HEK293 (cell line): ENCODE measurements at regions not wholly inside any gene's neighbourhood (a gene's known extent, or its start where the extent isn't known, plus 50 kb on each side); places are given as distances from the start of the nearest gene placed in this dataset.

Experiments
- CTCF ChIA-PET: fragments of 350-600 bp; formaldehyde crosslinking; extraction: SDS; loops from one replicate; lab custom pipeline; 2021; ENCODE audit warnings: antibody characterized with exemption; lab: Yijun Ruan, JAX
- POLR2A ChIA-PET: fragments of 300-600 bp; formaldehyde crosslinking; extraction: SDS; loops from one replicate; lab custom pipeline; 2020; ENCODE audit warnings: antibody characterized with exemption, inconsistent platforms; lab: Yijun Ruan, JAX
- H3K27ac ChIP-seq: fragments of 200-500 bp; sonication (Bioruptor generic); 2 replicates; pipeline ENCODE4 v1.5.1; 2014; ENCODE audit warnings: low read depth, low read length, control low read depth, inconsistent platforms; ENCODE audit errors: extremely low read depth
- H3K36me3 ChIP-seq, 2 experiments: fragments of 200-500 bp in 1 of 2; sonication (Bioruptor generic) in 1 of 2; 1 replicate in 1 of 2; 2 replicates in 1 of 2; pipeline ENCODE4 v1.5.1; 2014 to 2017; ENCODE audit warnings: inconsistent platforms in 2 of 2, low read length in 2 of 2; ENCODE audit not compliant: control insufficient read depth in 2 of 2, insufficient read depth in 1 of 2
- H3K4me1 ChIP-seq: fragments of 200-500 bp; sonication (Bioruptor generic); 2 replicates; pipeline ENCODE4 v1.5.1; 2014; ENCODE audit warnings: mild to moderate bottlenecking, low read length, inconsistent platforms; ENCODE audit not compliant: control insufficient read depth, insufficient read depth
- H3K4me3 ChIP-seq: 2 replicates; pipeline ENCODE4 v1.5.1; 2011; ENCODE audit warnings: low read depth, mild to moderate bottlenecking, control low read depth, low read length, moderate library complexity
- H3K9me3 ChIP-seq: fragments of 200-500 bp; sonication (Bioruptor generic); 2 replicates; pipeline ENCODE4 v1.5.1; 2014; ENCODE audit warnings: low read depth, low read length, inconsistent platforms; ENCODE audit not compliant: control insufficient read depth, insufficient read depth
- BCL6B ChIP-seq: fragments of 450-650 bp; formaldehyde crosslinking; IDR thresholded peaks from 2 replicates; pipeline ENCODE4 v1.5.1; 2017; ENCODE audit warnings: missing biosample characterization, missing genetic modification characterization
- ELK4 ChIP-seq: IDR thresholded peaks from 2 replicates; pipeline ENCODE4 v1.6.1; 2011; ENCODE audit warnings: mild to moderate bottlenecking, low read depth, low read length, borderline replicate concordance
- GLI4 ChIP-seq: fragments of 450-650 bp; formaldehyde crosslinking; IDR thresholded peaks from 2 replicates; pipeline ENCODE4 v1.5.1; 2016; ENCODE audit warnings: missing biosample characterization, missing genetic modification characterization
- MZF1 ChIP-seq: fragments of 450-650 bp; formaldehyde crosslinking; IDR thresholded peaks from 2 replicates; pipeline ENCODE4 v1.5.1; 2017; ENCODE audit warnings: missing biosample characterization, missing genetic modification characterization, borderline replicate concordance
- TSHZ1 ChIP-seq: fragments of 450-650 bp; formaldehyde crosslinking; IDR thresholded peaks from 2 replicates; pipeline ENCODE4 v1.5.1; 2016; ENCODE audit warnings: missing biosample characterization, missing genetic modification characterization, borderline replicate concordance
- YY1 ChIP-seq: fragments of 450-650 bp; formaldehyde crosslinking; IDR thresholded peaks from 2 replicates; pipeline ENCODE4 v1.5.1; 2018; ENCODE audit warnings: missing biosample characterization, missing genetic modification characterization
- ZNF112 ChIP-seq: fragments of 450-650 bp; formaldehyde crosslinking; IDR thresholded peaks from 2 replicates; pipeline ENCODE4 v1.5.0; 2017; ENCODE audit warnings: missing biosample characterization, missing genetic modification characterization
- ZNF18 ChIP-seq: fragments of 450-650 bp; formaldehyde crosslinking; IDR thresholded peaks from 2 replicates; pipeline ENCODE4 v1.5.1; 2016; ENCODE audit warnings: missing biosample characterization, missing genetic modification characterization
- ZNF202 ChIP-seq: fragments of 450-650 bp; formaldehyde crosslinking; IDR thresholded peaks from 2 replicates; pipeline ENCODE4 v1.5.1; 2016; ENCODE audit warnings: missing biosample characterization, missing genetic modification characterization, borderline replicate concordance
- ZNF274 ChIP-seq, 2 experiments: fragments of 200-500 bp in 1 of 2; fragments of 450-650 bp in 1 of 2; sonication (Bioruptor generic) in 1 of 2; formaldehyde crosslinking in 1 of 2; IDR thresholded peaks; 2 replicates each; pipeline versions ENCODE4 v1.5.1 to v1.6.1; 2014 to 2016; ENCODE audit warnings: borderline replicate concordance in 1 of 2, inconsistent platforms in 1 of 2, low read length in 1 of 2, missing biosample characterization in 1 of 2, missing genetic modification characterization in 1 of 2
- ZNF280D ChIP-seq: fragments of 450-650 bp; formaldehyde crosslinking; IDR thresholded peaks from 2 replicates; pipeline ENCODE4 v1.5.1; 2016; ENCODE audit warnings: missing biosample characterization, missing genetic modification characterization
- ZNF391 ChIP-seq: fragments of 450-650 bp; formaldehyde crosslinking; IDR thresholded peaks from 2 replicates; pipeline ENCODE4 v1.5.1; 2016; ENCODE audit warnings: low read depth, missing biosample characterization, missing genetic modification characterization, borderline replicate concordance
- ZNF585B ChIP-seq: fragments of 450-650 bp; formaldehyde crosslinking; IDR thresholded peaks from 2 replicates; pipeline ENCODE4 v1.5.1; 2016; ENCODE audit warnings: missing biosample characterization, missing genetic modification characterization
- ZNF664 ChIP-seq: fragments of 450-650 bp; formaldehyde crosslinking; IDR thresholded peaks from 2 replicates; pipeline ENCODE4 v1.5.1; 2016; ENCODE audit warnings: missing biosample characterization, missing genetic modification characterization
- ZNF677 ChIP-seq: fragments of 450-650 bp; IDR thresholded peaks from 2 replicates; pipeline ENCODE4 v1.5.0; 2018; ENCODE audit warnings: missing biosample characterization, mild to moderate bottlenecking, missing genetic modification characterization, moderate library complexity
- ZNF707 ChIP-seq: fragments of 450-650 bp; formaldehyde crosslinking; IDR thresholded peaks from 2 replicates; pipeline ENCODE4 v1.5.1; 2016; ENCODE audit warnings: missing biosample characterization, missing genetic modification characterization
- ZNF776 ChIP-seq: fragments of 450-650 bp; formaldehyde crosslinking; IDR thresholded peaks from 2 replicates; pipeline ENCODE4 v1.5.0; 2017; ENCODE audit warnings: missing biosample characterization, missing genetic modification characterization, borderline replicate concordance

GRCh38 chr7:32326078-32326477 lies 164.1 kb downstream of the LSM5 start:
- Histone ChIP-seq H3K27ac (no peak overlapping the region), H3K9me3 (no peaks in the 10 kb centered on the region), H3K4me3 (no peak overlapping the region), H3K36me3 (no peaks in the 10 kb centered on the region), H3K4me1 (no peaks in the 10 kb centered on the region)
- TF ChIP-seq ZNF202 (no peak), ZNF391 (no peak), ZNF664 (no peak), ZNF677 (tag by site-specific recombination) (no peak), ELK4 (no peak), ZNF776 (tag by site-specific recombination) (no peak), ZNF18 (tag by site-specific recombination) (no peak), YY1 (no peak), TSHZ1 (tag by site-specific recombination) (no peak), BCL6B (tag by site-specific recombination) (no peak), ZNF274 (IDR thresholded peaks at IDR 0.05; ENCODE audit: low read length) (no peak), ZNF274 (tag by site-specific recombination; IDR thresholded peaks at IDR 0.05; ENCODE audit: borderline replicate concordance) (no peak), GLI4 (tag by site-specific recombination) (no peak), MZF1 (tag by site-specific recombination) (no peak), ZNF280D (tag by site-specific recombination) (no peak), ZNF585B (tag by site-specific recombination) (no peak), ZNF112 (tag by site-specific recombination) (no peak), ZNF707 (tag by site-specific recombination) (no peak)
- POLR2A ChIA-PET = no interaction called here
- CTCF ChIA-PET = no interaction called here
